Activated CD4-positive, alpha-beta T cell treated with anti-CD3 and anti-CD28 coated beads for 24 hours (primary cell): ENCODE measurements at regions not wholly inside any gene's neighbourhood (a gene's known extent, or its start where the extent isn't known, plus 50 kb on each side); places are given as distances from the start of the nearest gene placed in this dataset.
"Not testable (repeated sequence)": the region's sequence is repeated elsewhere in the genome, so short reads cannot be mapped to it uniquely, and the experiment has no call there.

Source experiments
- DNase-seq, 2 donors: peaks; one replicate each; pipeline ENCODE4 v3.0.0-alpha.2; 2020; ENCODE audit warnings: low read depth in 2 of 2

- not testable (repeated sequence) for DNase-seq
Measured at GRCh38 chr4:126670038-126670437, 962.7 kb upstream of the INTU start.

GRCh38 chr4:126678618-126679017 lies 954.1 kb upstream of the INTU start:
- DNase-seq, result no peak

GRCh38 chr4:126679303-126679702 lies 953.5 kb upstream of the INTU start:
- no peak for DNase-seq

GRCh38 chr4:126682250-126682649 lies 950.5 kb upstream of the INTU start:
- no peak for DNase-seq

- DNase-seq, result no peak
Measured at GRCh38 chr4:126686491-126686890, 946.3 kb upstream of the INTU start.

GRCh38 chr4:126687655-126688358 lies 945.0 kb upstream of the INTU start:
- no peak for DNase-seq

GRCh38 chr4:126691797-126692196 lies 941.0 kb upstream of the INTU start:
- DNase-seq, result no peak

GRCh38 chr4:126697748-126698147 lies 935.0 kb upstream of the INTU start:
- no peak for DNase-seq

GRCh38 chr4:126698224-126698623 lies 934.5 kb upstream of the INTU start:
- no peak for DNase-seq

GRCh38 chr4:126701756-126702155 lies 931.0 kb upstream of the INTU start:
- no peak for DNase-seq

GRCh38 chr4:126702747-126703146 lies 930.0 kb upstream of the INTU start:
- no peak for DNase-seq

- no peak for DNase-seq
Measured at GRCh38 chr4:126705266-126705665, 927.5 kb upstream of the INTU start.

- DNase-seq, result no peak
Measured at GRCh38 chr4:126708716-126709115, 924.0 kb upstream of the INTU start.

- no peak for DNase-seq
Measured at GRCh38 chr4:126710935-126711334, 921.8 kb upstream of the INTU start.

GRCh38 chr4:126715067-126715466 lies 917.7 kb upstream of the INTU start:
- no peak for DNase-seq

- DNase-seq, result no peak
Measured at GRCh38 chr4:126715681-126716080, 917.1 kb upstream of the INTU start.

GRCh38 chr4:126718136-126718535 lies 914.6 kb upstream of the INTU start:
- no peak for DNase-seq

- no peak for DNase-seq
Measured at GRCh38 chr4:126719852-126720251, 912.9 kb upstream of the INTU start.

- DNase-seq, result no peak
Measured at GRCh38 chr4:126725906-126726305, 906.9 kb upstream of the INTU start.

- DNase-seq, result no peak
Measured at GRCh38 chr4:126727461-126727860, 905.3 kb upstream of the INTU start.

- no peak for DNase-seq
Measured at GRCh38 chr4:126731062-126731461, 901.7 kb upstream of the INTU start.

GRCh38 chr4:126733301-126733700 lies 899.5 kb upstream of the INTU start:
- DNase-seq, result no peak

- no peak for DNase-seq
Measured at GRCh38 chr4:126734465-126734864, 898.3 kb upstream of the INTU start.
